ENCODE measurements at regions not wholly inside any gene's neighbourhood (a gene's known extent, or its start where the extent isn't known, plus 50 kb on each side); places are given as distances from the start of the nearest gene placed in this dataset.

GRCh38 chr14:38385836-38386235, 129.9 kb upstream of the CLEC14A start:
- no peak for DNase-seq
- no peak overlapping the region for H3K27ac Mint-ChIP-seq (ENCODE audit: unreplicated experiment)
- H3K4me3 Mint-ChIP-seq (ENCODE audit: unreplicated experiment), result no peak overlapping the region
- POLR2A ChIA-PET, result no interaction called here
- no peak overlapping the region for H3K4me3 ChIP-seq (ENCODE audit: low read depth, low read length)
- no peak for TF ChIP-seq CTCF (IDR thresholded peaks at IDR 0.05; ENCODE audit: insufficient read depth in 1 of 2, low read depth in 1 of 2, low read length in 1 of 2, severe bottlenecking in 1 of 2, unreplicated experiment in 1 of 2)
- H3K27me3 ChIP-seq (replicated peaks; ENCODE audit: control insufficient read depth, insufficient read depth, low read length), result no peaks in the 10 kb centered on the region
- H3K27me3 Mint-ChIP-seq (ENCODE audit: insufficient read depth, unreplicated experiment), result no peaks in the 10 kb centered on the region
- H3K9me3 ChIP-seq, result no peaks in the 10 kb centered on the region
- no peaks in the 10 kb centered on the region for H3K36me3 ChIP-seq (ENCODE audit: control insufficient read depth, insufficient read depth, low read length)
- CTCF ChIA-PET, result no interaction called here
- no peaks in the 10 kb centered on the region for H3K36me3 Mint-ChIP-seq (ENCODE audit: insufficient read depth, unreplicated experiment)
- intact Hi-C loops (cut with micrococcal nuclease; ENCODE audit: unreplicated experiment), result no loop called here
- no peaks in the 10 kb centered on the region for H3K4me1 ChIP-seq
- no peaks in the 10 kb centered on the region for H3K9me3 Mint-ChIP-seq (ENCODE audit: unreplicated experiment)
- BruUV-seq (replicated peaks), result no TSS peak
- H3K4me1 Mint-ChIP-seq (ENCODE audit: low read depth, unreplicated experiment), result no peaks in the 10 kb centered on the region

- H3K4me3 ChIP-seq (ENCODE audit: low read depth, low read length), result no peak overlapping the region
- no peak for DNase-seq
- no peak for TF ChIP-seq CTCF (IDR thresholded peaks at IDR 0.05; ENCODE audit: insufficient read depth in 1 of 2, low read depth in 1 of 2, low read length in 1 of 2, severe bottlenecking in 1 of 2, unreplicated experiment in 1 of 2)
- Mint-ChIP-seq H3K4me3 (ENCODE audit: unreplicated experiment) (no peak overlapping the region), H3K27ac (ENCODE audit: unreplicated experiment) (no peak overlapping the region), H3K36me3 (ENCODE audit: insufficient read depth, unreplicated experiment) (no peaks in the 10 kb centered on the region), H3K9me3 (ENCODE audit: unreplicated experiment) (no peaks in the 10 kb centered on the region), H3K4me1 (ENCODE audit: low read depth, unreplicated experiment) (no peaks in the 10 kb centered on the region), H3K27me3 (ENCODE audit: insufficient read depth, unreplicated experiment) (no peaks in the 10 kb centered on the region)
- BruUV-seq (replicated peaks), result no TSS peak
- ChIA-PET CTCF (no interaction called here), POLR2A (no interaction called here)
- H3K36me3 ChIP-seq (ENCODE audit: control insufficient read depth, insufficient read depth, low read length), result no peaks in the 10 kb centered on the region
- no peaks in the 10 kb centered on the region for H3K9me3 ChIP-seq
- H3K27me3 ChIP-seq (replicated peaks; ENCODE audit: control insufficient read depth, insufficient read depth, low read length), result no peaks in the 10 kb centered on the region
- H3K4me1 ChIP-seq, result no peaks in the 10 kb centered on the region
- intact Hi-C loops (cut with micrococcal nuclease; ENCODE audit: unreplicated experiment), result no loop called here
Observed at GRCh38 chr14:38385343-38385742, 129.4 kb upstream of the CLEC14A start.

GRCh38 chr14:38384741-38385140, 128.8 kb upstream of the CLEC14A start:
- Histone ChIP-seq H3K4me1 (no peaks in the 10 kb centered on the region), H3K4me3 (ENCODE audit: low read depth, low read length) (no peak overlapping the region), H3K27me3 (replicated peaks; ENCODE audit: control insufficient read depth, insufficient read depth, low read length) (no peaks in the 10 kb centered on the region), H3K36me3 (ENCODE audit: control insufficient read depth, insufficient read depth, low read length) (no peaks in the 10 kb centered on the region), H3K9me3 (no peaks in the 10 kb centered on the region)
- H3K9me3 Mint-ChIP-seq (ENCODE audit: unreplicated experiment), result no peaks in the 10 kb centered on the region
- no peak overlapping the region for H3K4me3 Mint-ChIP-seq (ENCODE audit: unreplicated experiment)
- no peaks in the 10 kb centered on the region for H3K4me1 Mint-ChIP-seq (ENCODE audit: low read depth, unreplicated experiment)
- no TSS peak for BruUV-seq (replicated peaks)
- no peak for TF ChIP-seq CTCF (IDR thresholded peaks at IDR 0.05; ENCODE audit: insufficient read depth in 1 of 2, low read depth in 1 of 2, low read length in 1 of 2, severe bottlenecking in 1 of 2, unreplicated experiment in 1 of 2)
- CTCF ChIA-PET, result no interaction called here
- H3K27me3 Mint-ChIP-seq (ENCODE audit: insufficient read depth, unreplicated experiment), result no peaks in the 10 kb centered on the region
- intact Hi-C loops (cut with micrococcal nuclease; ENCODE audit: unreplicated experiment), result no loop called here
- no peak overlapping the region for H3K27ac Mint-ChIP-seq (ENCODE audit: unreplicated experiment)
- no peaks in the 10 kb centered on the region for H3K36me3 Mint-ChIP-seq (ENCODE audit: insufficient read depth, unreplicated experiment)
- no peak for DNase-seq
- POLR2A ChIA-PET, result no interaction called here

All from Caco-2 (cell line).